IMR-90 (cell line): ENCODE measurements at regions not wholly inside any gene's neighbourhood (a gene's known extent, or its start where the extent isn't known, plus 50 kb on each side); places are given as distances from the start of the nearest gene placed in this dataset.

ENCODE experiments used
- ATAC-seq: fragments of 200-7000 bp; cut with Tn5 transposase; 2 replicates; pipeline ENCODE4 v1.9.1; 2020; ENCODE audit warnings: low read depth, mild to moderate bottlenecking, moderate library complexity
- BruUV-seq: library from RNA; stranded (reverse); fragments of 400-500 nt; replicated peaks from 2 replicates; lab custom pipeline; 2021; lab: Mats Ljungman, UMichigan
- CTCF ChIA-PET: fragments of 300-600 bp; formaldehyde crosslinking; extraction: SDS; loops from one replicate; lab custom pipeline; 2021; ENCODE audit warnings: antibody characterized with exemption; lab: Yijun Ruan, JAX
- POLR2A ChIA-PET: fragments of 300-600 bp; sonication (Branson Sonifier 250); formaldehyde crosslinking; loops from one replicate; lab custom pipeline; 2022; ENCODE audit warnings: antibody characterized with exemption; ENCODE audit not compliant: unreplicated experiment; lab: Charles Lee
- DNase-seq: peaks from one replicate; pipeline ENCODE4 v3.0.0; 2013
- H2AFZ ChIP-seq: replicated peaks from 2 replicates; pipeline ENCODE3; 2013; ENCODE audit warnings: low read length, mild to moderate bottlenecking; ENCODE audit not compliant: poor library complexity
- H2AK5ac ChIP-seq: 2 replicates; pipeline ENCODE4 v1.6.1; 2013; ENCODE audit warnings: low read depth, low read length, inconsistent platforms
- H2AK9ac ChIP-seq: replicated peaks from 2 replicates; pipeline ENCODE3; 2013; ENCODE audit warnings: mild to moderate bottlenecking, low read depth, low read length, moderate library complexity; ENCODE audit not compliant: poor library complexity
- H2BK120ac ChIP-seq: 2 replicates; pipeline ENCODE4 v1.6.1; 2013; ENCODE audit warnings: low read depth, low read length, inconsistent platforms
- H2BK15ac ChIP-seq: 3 replicates; pipeline ENCODE4 v1.6.1; 2013; ENCODE audit warnings: low read depth, low read length, inconsistent platforms
- H2BK20ac ChIP-seq: 2 replicates; pipeline ENCODE4 v1.6.1; 2013; ENCODE audit warnings: low read depth, mild to moderate bottlenecking, inconsistent platforms, low read length, moderate library complexity
- H2BK5ac ChIP-seq: 2 replicates; pipeline ENCODE4 v1.6.1; 2013; ENCODE audit warnings: mild to moderate bottlenecking, low read depth, low read length, inconsistent platforms; ENCODE audit not compliant: poor library complexity, severe bottlenecking
- H3K14ac ChIP-seq: replicated peaks from 2 replicates; pipeline ENCODE4 v1.6.1; 2013; ENCODE audit warnings: low read depth, low read length, inconsistent platforms
- H3K18ac ChIP-seq: 2 replicates; pipeline ENCODE4 v1.6.1; 2013; ENCODE audit warnings: low read depth, low read length, control low read depth
- H3K23ac ChIP-seq: 2 replicates; pipeline ENCODE4 v1.6.1; 2013; ENCODE audit warnings: low read depth, low read length, inconsistent platforms
- H3K27ac ChIP-seq: 2 replicates; pipeline ENCODE4 v1.5.1; 2013; ENCODE audit warnings: mild to moderate bottlenecking, control low read depth, low read length; ENCODE audit not compliant: insufficient read depth
- H3K27me3 ChIP-seq: 2 replicates; pipeline ENCODE4 v1.6.1; 2013; ENCODE audit warnings: low read length; ENCODE audit not compliant: control insufficient read depth, insufficient read depth
- H3K36me3 ChIP-seq: 2 replicates; pipeline ENCODE4 v1.6.1; 2013; ENCODE audit warnings: low read length, mixed read lengths; ENCODE audit not compliant: control insufficient read depth, insufficient read depth
- H3K4ac ChIP-seq: 2 replicates; pipeline ENCODE4 v1.6.1; 2013; ENCODE audit warnings: low read depth, low read length, inconsistent platforms
- H3K4me1 ChIP-seq: 2 replicates; pipeline ENCODE4 v1.6.1; 2013; ENCODE audit warnings: low read length, mixed read lengths; ENCODE audit not compliant: control insufficient read depth, insufficient read depth
- H3K4me2 ChIP-seq: 2 replicates; pipeline ENCODE4 v1.6.1; 2013; ENCODE audit warnings: low read depth, mild to moderate bottlenecking, control low read depth, low read length, moderate library complexity
- H3K4me3 ChIP-seq: 2 replicates; pipeline ENCODE4 v1.5.1; 2013; ENCODE audit warnings: low read depth, mild to moderate bottlenecking, control low read depth, low read length, moderate library complexity; ENCODE audit not compliant: insufficient read depth
- H3K56ac ChIP-seq: 2 replicates; pipeline ENCODE4 v1.6.1; 2013; ENCODE audit warnings: low read length, inconsistent platforms; ENCODE audit not compliant: insufficient read depth; ENCODE audit errors: extremely low read depth
- H3K79me1 ChIP-seq, 2 experiments: 2 replicates each; pipeline ENCODE4 v1.6.1; 2013; ENCODE audit warnings: low read length in 2 of 2, inconsistent platforms in 1 of 2, low read depth in 1 of 2
- H3K9ac ChIP-seq: 2 replicates; pipeline ENCODE4 v1.6.1; 2013; ENCODE audit warnings: low read depth, low read length, control low read depth
- H3K9me1 ChIP-seq: 2 replicates; pipeline ENCODE4 v1.6.1; 2013; ENCODE audit warnings: low read length, inconsistent platforms; ENCODE audit not compliant: insufficient read depth
- H3K9me3 ChIP-seq: 2 replicates; pipeline ENCODE4 v1.6.1; 2013; ENCODE audit warnings: low read length; ENCODE audit not compliant: control insufficient read depth, insufficient read depth
- H4K20me1 ChIP-seq: 2 replicates; pipeline ENCODE4 v1.6.1; 2013; ENCODE audit warnings: low read length, inconsistent platforms; ENCODE audit not compliant: insufficient read depth
- H4K5ac ChIP-seq: 2 replicates; pipeline ENCODE4 v1.6.1; 2013; ENCODE audit warnings: mild to moderate bottlenecking, low read depth, low read length, control low read depth
- H4K8ac ChIP-seq, 2 experiments: 2 replicates each; pipeline ENCODE4 v1.6.1; 2013; ENCODE audit warnings: low read depth in 2 of 2, low read length in 2 of 2, control low read depth in 1 of 2, inconsistent platforms in 1 of 2
- H4K91ac ChIP-seq: 2 replicates; pipeline ENCODE4 v1.6.1; 2013; ENCODE audit warnings: low read depth, low read length, inconsistent platforms; ENCODE audit not compliant: insufficient read depth
- CEBPB ChIP-seq: IDR thresholded peaks from 2 replicates; pipeline ENCODE4 v1.6.1; 2012; ENCODE audit warnings: low read depth, low read length, improper control_type of control experiment
- FOS ChIP-seq: fragments of 150-350 bp; IDR thresholded peaks from 2 replicates; pipeline ENCODE4 v1.6.1; 2016; ENCODE audit warnings: low read depth, low read length
- MXI1 ChIP-seq: IDR thresholded peaks from 2 replicates; pipeline ENCODE4 v1.6.1; 2012; ENCODE audit warnings: low read depth, mild to moderate bottlenecking, low read length, moderate library complexity, borderline replicate concordance
- NFE2L2 ChIP-seq: fragments of 150-350 bp; IDR thresholded peaks from 2 replicates; pipeline ENCODE4 v1.6.1; 2016; ENCODE audit warnings: low read depth, mild to moderate bottlenecking, low read length
- WGBS, 2 experiments: methylation state at CpG; one replicate each; pipeline versions ENCODE4 v1.1.5 to v1.1.7; 2013; ENCODE audit warnings: missing lambda C conversion rate in 2 of 2; ENCODE audit not compliant: insufficient read length in 1 of 2; ENCODE audit errors: extremely low coverage in 2 of 2; 5-methylcytosine and 5-hydroxymethylcytosine counted together
- dilution Hi-C: fragments of 300-500 bp; cut with HindIII; formaldehyde crosslinking; loops from one replicate; pipeline ENCODE4 v1.14.3; 2018; ENCODE audit warnings: low sequenced_read_pairs; ENCODE audit not compliant: unreplicated experiment
- in situ Hi-C: fragments of 300-500 bp; cut with MboI; formaldehyde crosslinking; loops from 3 replicates; pipeline ENCODE4 v1.14.3; 2019; ENCODE audit warnings: low sequenced_read_pairs, inconsistent platforms, mixed read lengths
- intact Hi-C: fragments of 100-400 bp; cut with micrococcal nuclease; formaldehyde crosslinking; loops from 2 replicates; pipeline ENCODE4 v1.10.0; 2022

GRCh38 chr6:76992553-76992952 is 470.7 kb downstream of the HTR1B start:
- H3K14ac ChIP-seq = no peak overlapping the region
- ChIA-PET POLR2A (no interaction called here), CTCF (no interaction called here)
- no peak overlapping the region for H2BK5ac ChIP-seq
- no peak overlapping the region for H2AFZ ChIP-seq
- H3K4ac ChIP-seq = no peak overlapping the region
- TF ChIP-seq MXI1 (no peak), CEBPB (no peak), NFE2L2 (no peak), FOS (no peak)
- dilution Hi-C loops = no loop called here
- no peaks in the 10 kb centered on the region for H3K4me1 ChIP-seq
- H2AK9ac ChIP-seq = no peak overlapping the region
- no peak overlapping the region for H4K91ac ChIP-seq
- H2BK120ac ChIP-seq = no peak overlapping the region
- no peaks in the 10 kb centered on the region for H3K36me3 ChIP-seq
- no peak overlapping the region for H2BK15ac ChIP-seq
- no peak overlapping the region for H3K4me2 ChIP-seq
- in situ Hi-C loops = no loop called here
- no peaks in the 10 kb centered on the region for H3K9me1 ChIP-seq
- intact Hi-C loops = no loop called here
- 64% methylated on average over 6 of the region's 9 CpGs; no CpG with 5 or more reads in 1 of the 2 experiments for WGBS, 2 experiments
- no peak overlapping the region for H3K27ac ChIP-seq
- no peak overlapping the region for H2BK20ac ChIP-seq
- H4K5ac ChIP-seq = no peak overlapping the region
- H3K4me3 ChIP-seq = no peak overlapping the region
- H3K56ac ChIP-seq = no peak overlapping the region
- no peaks in the 10 kb centered on the region for H3K27me3 ChIP-seq
- DNase-seq (no peak), ATAC-seq (no peak)
- H3K9me3 ChIP-seq = peaks cover 8% of the 10 kb centered on the region; the same call in 1 of the 2 replicates
- no peaks in the 10 kb centered on the region for H4K20me1 ChIP-seq
- no TSS peak for BruUV-seq
- no peak overlapping the region for H3K18ac ChIP-seq
- H3K23ac ChIP-seq = no peak overlapping the region
- H4K8ac ChIP-seq = no peak overlapping the region
- no peaks in the 10 kb centered on the region for H3K79me1 ChIP-seq
- no peak overlapping the region for H2AK5ac ChIP-seq
- no peak overlapping the region for H3K9ac ChIP-seq
